GM18909 (cell line): ENCODE measurements at regions not wholly inside any gene's neighbourhood (a gene's known extent, or its start where the extent isn't known, plus 50 kb on each side); places are given as distances from the start of the nearest gene placed in this dataset.

Experiments used
- ATAC-seq: cut with Tn5 transposase; IDR thresholded peaks from one replicate; pipeline ENCODE4 v1.9.1; 2021; ENCODE audit warnings: mild to moderate bottlenecking; ENCODE audit not compliant: unreplicated experiment, poor library complexity

DNA sequence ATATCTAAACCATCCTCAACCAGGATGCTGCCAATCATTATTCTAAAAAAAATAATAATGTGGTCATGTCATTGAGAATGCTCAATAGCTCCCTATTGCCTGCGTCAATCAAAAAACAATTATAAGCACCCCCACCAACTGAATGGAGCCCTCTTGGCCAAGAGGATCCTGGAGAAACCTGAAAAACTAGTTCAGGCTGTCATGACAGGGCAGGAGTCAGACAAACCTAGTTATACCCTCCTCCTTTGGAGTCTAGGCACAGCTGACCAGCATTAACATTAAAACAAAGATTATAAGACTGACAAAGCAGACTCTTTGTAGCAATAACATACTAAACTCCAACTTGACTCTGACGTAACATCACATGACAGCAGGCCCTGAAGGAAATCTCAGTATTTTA is 119.2 kb upstream of the CCL2 start:
- ATAC-seq: no peak

DNA sequence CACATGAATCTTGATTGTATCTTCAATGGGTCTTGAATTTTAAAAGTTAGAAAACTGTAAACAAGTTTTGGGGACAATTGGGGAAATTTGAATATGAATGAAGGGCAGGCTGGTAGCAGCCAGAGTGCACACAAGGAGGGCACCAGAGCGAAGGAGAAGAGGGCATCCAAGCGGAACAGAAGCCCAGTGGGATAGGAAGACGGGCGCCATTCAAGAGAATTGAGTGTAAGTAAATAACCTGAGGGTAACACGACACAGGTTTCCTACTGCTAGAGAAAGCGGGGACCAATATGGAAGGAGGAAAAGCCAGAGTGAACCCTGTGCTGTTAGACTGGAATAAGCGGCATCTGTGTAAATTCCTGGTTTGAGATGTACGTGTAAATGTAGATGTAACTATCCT is 115.1 kb upstream of the CCL2 start:
- ATAC-seq: no peak

DNA sequence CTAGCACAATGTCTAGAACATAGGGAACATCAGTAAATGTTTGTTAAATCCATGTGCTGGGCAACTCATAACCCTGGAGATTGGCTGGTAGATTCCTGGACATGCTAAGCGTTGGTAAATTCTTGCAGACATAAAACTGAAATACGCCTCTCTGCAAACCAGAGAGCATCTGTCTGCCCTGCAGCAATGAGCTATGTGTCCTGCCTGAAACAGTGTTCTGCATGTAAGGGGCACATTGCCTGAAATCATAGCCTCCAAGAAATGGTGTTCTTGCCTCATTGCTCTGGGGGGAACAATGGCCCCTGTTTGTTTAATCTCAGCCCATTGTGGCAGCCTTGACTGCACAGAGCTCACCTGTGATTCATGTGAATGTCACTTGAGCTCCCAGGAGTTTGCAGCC is 113.5 kb upstream of the CCL2 start:
- ATAC-seq: no peak

DNA sequence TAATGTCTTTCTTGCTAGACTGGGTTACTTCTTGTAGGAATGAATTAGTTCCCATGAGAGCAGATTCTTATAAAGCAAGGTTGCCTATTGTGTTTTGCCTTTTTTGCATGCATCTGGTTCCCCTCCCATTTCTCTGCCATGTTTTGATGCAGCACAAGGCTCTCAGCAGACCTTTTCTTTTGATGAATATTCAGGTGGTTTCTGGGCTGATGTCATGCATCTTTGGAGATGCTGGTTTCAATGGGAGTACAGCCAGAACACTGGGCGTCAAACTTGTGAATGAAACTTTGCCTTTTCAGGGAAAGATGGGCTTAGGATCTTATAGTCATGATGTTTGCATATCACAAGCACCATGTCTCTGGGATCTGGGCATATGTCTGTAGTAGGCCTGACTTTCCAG is 111.7 kb upstream of the CCL2 start:
- ATAC-seq: no peak

DNA sequence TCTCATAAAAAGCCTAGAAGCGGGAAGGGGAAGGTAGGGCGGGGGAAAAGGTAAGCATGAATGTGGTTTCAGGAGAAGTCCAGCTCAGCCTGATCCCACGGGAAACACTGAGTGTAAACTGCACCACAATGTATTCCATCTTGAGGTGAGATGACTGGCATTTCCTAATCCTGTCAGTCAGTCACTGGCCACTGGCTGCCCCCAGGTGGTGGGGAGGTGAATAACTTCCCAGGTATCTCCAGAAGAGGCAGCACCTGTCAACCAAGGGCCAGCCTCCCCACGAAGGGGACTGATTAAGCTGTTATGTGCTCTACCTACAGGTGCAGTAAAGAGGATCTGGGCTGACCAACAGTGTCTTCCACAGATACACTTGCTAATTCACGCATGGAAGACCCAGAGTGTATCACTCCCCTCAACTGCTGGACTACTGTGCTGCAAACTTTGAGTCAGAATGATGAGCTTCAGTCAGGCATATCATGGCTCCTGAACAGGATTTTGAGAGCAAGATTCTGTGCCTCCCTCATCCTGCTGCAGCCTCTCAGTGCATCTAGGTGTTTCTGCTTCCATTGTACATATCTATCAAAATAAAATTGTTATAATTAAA is 108.5 kb upstream of the CCL2 start:
- no peak for ATAC-seq

DNA sequence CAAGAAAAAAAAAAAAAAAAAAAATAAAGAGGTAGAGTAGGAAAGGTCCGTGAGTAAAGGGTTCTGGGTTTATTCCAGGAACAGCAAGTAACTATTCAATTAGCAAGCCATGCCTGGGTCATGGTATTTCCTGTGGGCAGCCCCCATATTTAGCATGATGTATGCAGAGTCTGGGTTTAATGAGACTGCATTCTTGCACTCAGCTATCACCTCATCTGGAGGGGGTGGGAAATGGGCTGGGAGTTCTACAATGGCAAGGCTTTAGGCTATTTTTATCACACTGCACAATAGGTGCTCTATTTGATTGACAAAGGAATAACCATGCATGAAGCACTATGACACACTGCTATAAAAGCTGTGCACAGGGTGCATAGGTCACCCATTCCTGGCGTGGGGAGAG is 104.0 kb upstream of the CCL2 start:
- ATAC-seq: no peak

DNA sequence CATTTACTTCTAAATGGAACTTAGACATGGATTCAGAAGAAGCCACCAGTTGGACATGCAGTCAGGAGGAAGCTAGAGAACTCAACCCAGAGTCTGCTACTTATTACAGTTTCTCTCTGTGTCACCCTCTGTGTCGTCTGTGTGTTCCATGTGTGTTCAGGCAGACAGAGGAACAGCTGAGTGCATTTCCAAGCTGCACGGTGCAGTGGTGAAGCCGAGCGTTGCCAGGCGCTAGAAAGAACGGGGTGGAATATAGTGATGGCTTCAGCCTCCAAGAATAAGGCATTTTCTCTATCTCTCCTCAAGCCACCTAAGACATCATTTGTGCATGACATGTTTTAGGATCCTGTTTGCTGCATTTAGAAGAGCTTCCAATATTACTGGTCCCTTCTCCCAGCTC is 101.1 kb upstream of the CCL2 start:
- ATAC-seq: no peak

DNA sequence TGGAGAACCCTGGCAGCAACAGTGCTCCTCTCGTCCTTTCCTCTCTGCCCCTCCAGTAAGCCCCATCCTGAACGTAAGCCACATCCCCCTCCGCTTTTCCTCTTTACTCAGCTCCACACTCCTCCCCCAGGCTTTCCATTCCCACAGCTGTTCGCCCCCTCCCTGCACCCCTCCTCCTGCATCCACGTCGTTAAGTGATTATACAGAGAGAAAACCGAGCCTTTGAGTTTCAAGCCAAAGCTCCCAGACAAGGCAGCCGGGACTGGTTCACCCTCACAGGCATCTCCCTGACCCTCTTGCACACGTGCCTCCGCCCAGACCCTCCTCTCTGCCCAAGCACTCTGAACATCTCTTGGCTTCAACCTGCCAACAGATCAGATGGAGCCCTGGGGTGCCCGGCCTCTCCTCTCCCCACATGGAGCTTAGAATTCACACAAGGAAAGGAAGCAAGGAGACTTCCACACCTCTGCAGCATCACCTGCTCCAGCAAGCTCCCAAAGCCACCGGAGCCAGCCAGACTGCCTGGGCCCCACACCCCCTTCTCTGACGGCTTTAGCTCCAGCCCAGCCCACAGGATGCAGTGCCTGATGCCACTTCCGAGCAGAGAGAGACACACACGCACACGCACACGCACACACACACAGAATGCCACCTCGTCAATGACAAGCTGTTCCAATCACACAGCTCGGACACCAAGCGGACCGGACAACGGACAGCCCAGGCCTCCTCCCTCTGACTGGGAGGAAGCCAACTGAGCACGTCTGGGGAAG is 99.9 kb upstream of the CCL2 start:
- no peak for ATAC-seq

DNA sequence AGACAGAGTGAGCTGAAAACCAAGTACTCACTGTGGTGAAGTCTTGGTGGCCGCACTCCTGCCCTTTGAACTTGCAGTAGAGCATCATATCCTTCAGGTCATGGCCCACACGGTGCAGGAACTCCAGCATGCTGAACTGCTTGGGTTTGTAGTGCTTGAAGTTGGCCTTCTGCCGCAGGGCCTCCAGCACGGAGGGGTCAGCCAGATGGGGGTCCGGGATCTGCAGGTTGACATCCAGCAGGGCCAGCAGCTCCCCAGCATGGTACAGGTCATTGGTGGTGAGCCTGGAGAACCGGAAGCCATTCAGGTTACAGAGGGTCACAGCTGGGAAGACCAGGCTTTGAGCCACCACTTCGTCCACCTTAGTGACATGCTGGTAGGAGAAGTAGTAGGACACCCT is 99.1 kb upstream of the CCL2 start:
- no peak for ATAC-seq

DNA sequence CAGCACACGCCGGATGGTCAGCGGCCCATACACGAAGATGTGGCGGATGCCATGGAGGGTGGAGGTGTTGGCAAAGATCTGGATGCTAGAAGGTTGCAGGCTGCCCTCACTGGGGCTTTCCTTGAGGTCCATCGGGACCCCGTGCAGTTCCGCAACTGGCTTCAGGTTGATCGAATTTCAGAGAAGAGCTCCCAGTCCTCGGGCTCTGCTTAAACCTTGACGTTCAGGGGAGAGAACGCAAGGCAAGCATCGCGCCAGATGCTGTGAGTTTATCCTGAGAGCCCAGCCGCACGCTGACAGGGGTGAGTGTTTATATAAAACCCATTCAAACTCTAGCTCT is 98.7 kb upstream of the CCL2 start:
- no peak for ATAC-seq

DNA sequence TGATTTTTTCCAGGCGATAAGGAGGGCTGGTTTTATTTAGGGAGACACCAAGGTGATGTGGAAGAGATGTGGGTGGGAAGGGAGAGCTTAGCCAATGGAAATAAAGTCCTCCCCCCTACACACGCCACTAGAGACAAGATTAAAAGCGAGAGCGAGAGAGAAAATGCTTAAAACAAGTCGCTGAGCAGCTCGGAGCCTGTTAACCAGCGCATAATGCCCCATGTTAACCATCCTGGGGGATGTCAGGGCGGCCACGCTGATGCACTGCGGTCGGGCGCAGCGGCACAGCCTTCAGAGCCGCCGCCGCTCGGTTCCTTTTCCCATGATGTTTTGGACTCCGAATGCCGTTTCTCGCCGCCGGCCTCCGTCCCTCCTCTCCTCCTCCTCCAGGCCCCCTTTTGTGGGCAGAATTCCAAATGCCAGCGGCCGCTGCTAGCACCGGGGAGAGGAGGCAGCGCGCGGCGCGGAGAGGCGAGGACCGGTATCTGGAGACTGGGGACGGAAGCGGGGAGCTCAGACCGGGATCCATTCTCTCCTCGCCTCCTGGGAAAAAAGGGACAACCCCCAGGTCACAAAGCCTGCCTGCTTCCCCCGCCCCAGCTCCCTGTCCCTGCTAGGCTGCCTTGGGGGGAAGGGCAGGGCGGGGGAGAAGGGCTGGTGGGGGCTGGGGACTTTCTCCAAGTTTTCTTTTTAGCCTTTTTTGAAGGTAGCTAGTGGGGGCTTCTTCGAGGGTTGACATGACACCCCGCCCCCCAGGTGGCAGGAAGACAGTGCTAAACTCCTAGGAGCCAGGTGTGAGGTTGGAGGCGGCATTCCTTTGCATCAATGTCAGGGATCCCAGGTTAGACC is 98.1 kb upstream of the CCL2 start:
- ATAC-seq: no peak

DNA sequence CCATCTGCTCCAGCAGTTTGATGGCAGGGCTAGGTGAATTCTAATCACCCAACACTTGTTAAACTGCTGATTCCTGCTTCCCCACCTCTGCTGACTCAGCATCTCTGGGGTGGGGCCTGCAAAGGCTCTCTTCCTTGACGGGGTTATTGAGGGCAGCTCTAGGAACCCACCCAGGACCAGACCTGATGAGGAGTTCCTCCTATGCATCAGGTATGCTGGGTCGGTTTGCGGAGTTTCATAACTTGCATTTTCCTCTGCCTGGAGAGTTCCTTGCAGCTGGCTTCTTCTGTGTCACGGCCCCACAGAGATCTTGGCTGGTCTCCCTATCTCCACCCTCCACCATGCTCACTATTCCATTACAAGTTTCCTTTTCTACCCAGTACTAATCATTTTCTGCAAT is 93.4 kb upstream of the CCL2 start:
- ATAC-seq: no peak

DNA sequence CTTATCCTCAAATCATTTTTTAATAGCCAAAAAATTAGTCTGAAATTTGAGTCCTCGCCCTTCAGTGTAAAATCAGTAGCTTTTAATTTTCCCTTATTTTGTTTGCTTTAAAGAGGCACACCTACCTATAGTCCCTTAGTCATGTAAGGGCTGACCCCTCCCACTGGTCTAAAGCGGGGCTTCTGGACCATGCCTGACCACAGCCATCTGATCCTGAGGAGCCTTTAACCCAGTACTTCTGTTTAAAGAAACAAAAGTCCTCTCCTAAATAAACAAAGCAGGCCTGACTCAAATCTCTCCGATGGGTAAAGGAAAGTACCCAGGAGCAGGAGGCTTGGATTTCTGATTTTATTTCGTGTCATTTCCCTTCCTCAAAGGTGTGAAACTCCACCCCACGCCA is 92.0 kb upstream of the CCL2 start:
- ATAC-seq: no peak

DNA sequence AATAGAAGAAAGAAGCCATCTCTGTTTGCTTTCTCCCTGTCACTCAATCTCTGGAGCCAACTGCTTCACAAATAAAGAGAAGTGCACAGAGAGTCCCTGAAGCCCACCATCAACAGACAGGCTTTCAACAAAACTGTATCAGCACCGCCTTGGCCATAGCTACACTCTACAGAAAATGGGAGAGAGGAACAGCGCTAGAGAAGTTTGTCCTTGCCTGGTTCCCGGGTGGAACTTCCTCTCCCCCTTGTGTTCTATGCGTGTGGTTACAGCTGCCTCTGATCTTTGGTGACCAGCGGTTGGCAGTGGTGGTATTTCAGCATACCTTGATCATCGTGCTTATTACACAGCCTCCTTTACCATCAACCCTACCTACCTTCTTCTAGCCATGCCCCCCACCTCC is 91.4 kb upstream of the CCL2 start:
- no peak for ATAC-seq

DNA sequence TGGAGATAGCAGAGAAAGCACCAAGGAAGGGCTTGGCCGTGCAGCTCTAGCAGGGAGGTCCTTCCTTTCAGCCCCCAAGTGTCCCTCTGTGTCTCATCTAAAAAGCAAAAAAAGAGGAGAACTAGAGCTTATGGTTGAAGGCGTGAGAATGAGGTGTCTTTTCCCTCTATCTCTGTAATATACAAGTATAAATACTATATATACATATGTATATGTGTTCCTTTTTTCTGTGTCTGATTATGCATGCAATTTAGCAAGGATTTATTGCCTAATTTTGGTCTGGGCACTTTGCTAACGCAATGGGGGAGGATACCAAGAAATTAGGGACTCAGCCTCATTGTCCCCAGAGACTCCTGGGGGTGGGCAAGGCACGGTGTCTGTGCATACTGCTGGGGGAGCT is 90.2 kb upstream of the CCL2 start:
- no peak for ATAC-seq

DNA sequence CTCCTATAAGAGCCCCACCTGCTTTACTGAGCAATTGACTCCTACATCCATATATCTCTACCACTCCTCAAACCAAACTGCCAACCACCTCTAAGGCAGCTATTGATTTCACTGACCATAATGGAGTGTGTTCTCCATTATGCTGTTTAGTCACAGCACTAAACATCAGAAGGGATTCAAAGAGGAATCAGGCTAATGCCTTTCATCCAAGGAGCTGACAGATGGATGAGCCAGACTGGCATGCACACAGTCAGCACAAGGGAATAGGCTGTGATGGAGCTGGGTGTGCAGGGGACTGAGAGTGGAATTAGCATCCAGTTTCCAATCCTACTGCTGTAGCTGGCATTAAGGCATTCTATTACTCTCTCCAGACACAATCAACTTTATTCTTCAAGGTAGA is 88.7 kb upstream of the CCL2 start:
- no peak for ATAC-seq

DNA sequence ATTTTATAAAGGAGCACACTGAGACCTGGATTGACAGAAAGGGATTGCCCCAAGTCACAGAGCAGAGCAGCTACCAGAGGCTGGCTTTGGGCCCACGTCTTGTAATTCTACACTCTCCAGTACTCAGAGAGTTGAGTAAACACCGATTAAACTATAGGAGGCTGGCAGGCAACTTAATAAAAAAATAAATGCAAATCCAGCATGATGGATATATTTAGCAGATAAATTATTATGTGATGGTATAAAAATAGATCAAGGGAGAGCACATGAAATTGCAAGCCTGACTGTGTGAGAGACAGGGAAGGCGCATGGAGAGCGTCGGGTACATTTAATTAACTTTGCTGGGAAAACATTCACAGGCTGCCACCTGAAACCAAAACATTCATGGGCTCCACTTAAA is 87.7 kb upstream of the CCL2 start:
- ATAC-seq: no peak

DNA sequence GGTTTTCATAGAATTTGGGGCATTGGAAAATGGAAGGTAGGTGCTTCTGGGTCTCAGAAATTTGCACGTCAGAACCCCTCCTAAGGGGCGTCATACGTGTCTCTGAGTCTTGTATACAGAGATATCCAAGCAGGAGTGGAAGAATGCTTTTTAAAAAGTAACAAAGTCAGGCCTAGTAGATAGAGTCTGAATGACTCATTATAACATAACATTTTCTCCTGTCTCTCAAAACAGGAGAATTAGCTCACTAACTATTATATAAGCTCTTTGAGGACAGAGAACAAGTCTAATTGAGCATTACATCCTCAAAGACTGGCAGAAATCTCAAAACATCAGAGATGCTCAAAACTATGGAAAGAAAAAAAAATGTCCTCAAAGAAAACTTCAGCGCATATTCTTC is 86.1 kb upstream of the CCL2 start:
- ATAC-seq: no peak

DNA sequence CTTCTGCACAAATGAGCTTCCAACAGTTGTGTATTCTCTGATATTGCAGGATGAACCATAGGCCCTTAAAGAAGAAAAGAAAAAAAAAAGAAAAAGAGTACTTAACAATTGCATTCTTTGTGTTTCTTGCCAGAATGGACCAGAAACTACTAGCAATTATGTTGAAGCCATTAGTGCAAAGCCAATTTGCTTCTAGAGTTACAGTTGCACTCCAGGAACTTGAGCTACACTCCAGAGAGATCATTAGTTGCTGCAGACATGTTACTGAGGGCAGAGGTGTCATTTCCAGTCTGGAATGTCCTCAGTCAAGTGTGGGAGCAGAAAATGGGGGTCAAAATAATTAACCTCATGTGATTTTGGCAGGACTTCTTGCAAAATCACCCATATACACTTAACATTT is 85.6 kb upstream of the CCL2 start:
- ATAC-seq: no peak

DNA sequence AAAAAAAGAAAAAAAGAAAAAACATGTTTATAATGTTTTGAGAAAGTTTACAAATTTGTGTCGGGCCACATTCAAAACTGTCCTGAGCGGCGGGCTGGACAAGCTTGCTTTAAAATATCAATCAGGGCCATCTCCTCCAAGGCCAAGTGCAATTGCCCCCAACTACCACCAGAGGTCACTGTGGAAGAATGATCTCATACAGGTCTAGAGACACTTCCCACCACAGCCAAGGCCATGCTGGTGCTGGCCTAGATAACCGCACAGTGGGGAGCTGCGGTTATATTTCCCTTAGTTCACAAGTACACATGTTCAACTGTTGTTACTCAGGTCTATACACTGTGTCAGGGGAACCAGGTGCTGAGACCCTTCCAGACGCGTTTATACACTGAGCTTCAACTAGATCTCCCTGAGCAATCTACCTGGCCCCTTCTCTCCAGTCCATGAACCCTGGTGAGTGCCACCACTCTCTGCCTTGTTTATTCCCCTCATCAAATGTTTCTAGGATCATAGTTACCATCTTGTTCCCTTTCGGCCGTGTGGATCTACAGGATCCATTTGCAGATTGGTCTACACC is 83.8 kb upstream of the CCL2 start:
- ATAC-seq: no peak

DNA sequence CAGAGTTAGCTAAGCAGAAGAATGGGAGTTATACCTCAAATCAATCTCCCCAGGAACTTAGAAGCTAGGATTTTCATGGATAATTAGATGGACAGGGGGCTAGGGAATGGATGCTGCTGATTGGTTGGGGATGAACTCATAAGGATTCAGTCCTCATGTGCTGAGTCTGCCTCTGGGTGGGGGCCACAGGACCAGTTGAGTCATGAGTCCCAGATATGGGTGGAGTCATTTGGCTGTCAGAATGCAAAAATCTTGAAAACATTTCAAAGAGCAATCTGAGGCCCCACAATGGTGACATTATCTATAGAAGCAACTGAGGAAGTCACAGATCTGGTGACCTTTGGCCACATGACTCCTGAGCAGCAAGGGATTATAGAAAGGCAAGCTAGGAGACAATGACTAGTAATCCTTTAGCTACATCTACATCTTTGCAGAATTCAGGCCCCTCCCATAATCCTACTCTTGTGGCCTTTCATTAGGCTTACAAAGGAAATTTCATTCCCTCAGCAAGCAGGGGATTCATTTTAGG is 82.6 kb upstream of the CCL2 start:
- ATAC-seq: no peak
